Brain microvascular endothelial cell (primary cell): ENCODE measurements at regions not wholly inside any gene's neighbourhood (a gene's known extent, or its start where the extent isn't known, plus 50 kb on each side); places are given as distances from the start of the nearest gene placed in this dataset.

Experiments used
- DNase-seq: peaks from one replicate; pipeline ENCODE4 v3.0.0-alpha.2; 2020
- H3K27ac ChIP-seq: fragments of 250-450 bp; sonication (Bioruptor Pico); 2 replicates; pipeline ENCODE4 v1.5.1; 2020; ENCODE audit warnings: mild to moderate bottlenecking, moderate library complexity
- H3K27me3 ChIP-seq: fragments of 250-450 bp; sonication (Bioruptor Pico); replicated peaks from 2 replicates; pipeline ENCODE4 v1.5.1; 2020; ENCODE audit warnings: mild to moderate bottlenecking
- H3K36me3 ChIP-seq: fragments of 250-450 bp; sonication (Bioruptor Pico); replicated peaks from 2 replicates; pipeline ENCODE4 v1.5.1; 2020; ENCODE audit warnings: mild to moderate bottlenecking
- H3K4me3 ChIP-seq: 2 replicates; pipeline ENCODE4 v1.5.1; 2011; ENCODE audit warnings: low read depth, mild to moderate bottlenecking, control low read depth, low read length, moderate library complexity
- in situ Hi-C: cut with HindIII; loops from 2 replicates; pipeline ENCODE4 v1.10.0; 2017; ENCODE audit warnings: low sequenced_read_pairs, low pct_ligation_motif_present
- TF ChIP-seq, protein P1 (sequence below): IDR thresholded peaks from 2 replicates; pipeline ENCODE4 v1.5.1; 2011; ENCODE audit warnings: low read depth, mild to moderate bottlenecking, moderate library complexity, low read length, control low read depth, inconsistent platforms; ENCODE audit errors: missing control alignments

DNA sequence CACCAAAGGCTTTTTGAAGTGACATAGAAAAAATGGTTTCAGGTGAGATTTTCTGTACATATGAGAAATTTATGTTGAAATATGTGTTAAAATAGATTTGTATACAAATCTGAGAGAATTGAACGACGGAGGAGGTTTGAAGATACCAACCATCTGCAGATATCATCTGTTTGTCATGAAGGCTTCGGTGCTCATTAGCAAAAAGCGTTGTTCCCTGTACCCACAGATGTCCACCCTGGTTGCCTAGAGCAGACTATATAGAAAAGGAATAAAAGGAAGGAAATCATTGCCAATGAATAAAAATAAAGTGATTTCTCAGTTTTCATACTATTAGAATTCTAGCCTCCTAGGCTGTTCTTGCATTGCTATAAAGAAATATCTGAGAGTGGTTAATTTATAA, 2262.8 kb upstream of the ACO1 start:
- Histone ChIP-seq H3K27me3 (no peaks in the 10 kb centered on the region), H3K36me3 (no peaks in the 10 kb centered on the region), H3K27ac (no peak overlapping the region), H3K4me3 (no peak overlapping the region)
- TF ChIP-seq, protein P1, sequence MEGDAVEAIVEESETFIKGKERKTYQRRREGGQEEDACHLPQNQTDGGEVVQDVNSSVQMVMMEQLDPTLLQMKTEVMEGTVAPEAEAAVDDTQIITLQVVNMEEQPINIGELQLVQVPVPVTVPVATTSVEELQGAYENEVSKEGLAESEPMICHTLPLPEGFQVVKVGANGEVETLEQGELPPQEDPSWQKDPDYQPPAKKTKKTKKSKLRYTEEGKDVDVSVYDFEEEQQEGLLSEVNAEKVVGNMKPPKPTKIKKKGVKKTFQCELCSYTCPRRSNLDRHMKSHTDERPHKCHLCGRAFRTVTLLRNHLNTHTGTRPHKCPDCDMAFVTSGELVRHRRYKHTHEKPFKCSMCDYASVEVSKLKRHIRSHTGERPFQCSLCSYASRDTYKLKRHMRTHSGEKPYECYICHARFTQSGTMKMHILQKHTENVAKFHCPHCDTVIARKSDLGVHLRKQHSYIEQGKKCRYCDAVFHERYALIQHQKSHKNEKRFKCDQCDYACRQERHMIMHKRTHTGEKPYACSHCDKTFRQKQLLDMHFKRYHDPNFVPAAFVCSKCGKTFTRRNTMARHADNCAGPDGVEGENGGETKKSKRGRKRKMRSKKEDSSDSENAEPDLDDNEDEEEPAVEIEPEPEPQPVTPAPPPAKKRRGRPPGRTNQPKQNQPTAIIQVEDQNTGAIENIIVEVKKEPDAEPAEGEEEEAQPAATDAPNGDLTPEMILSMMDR: no peak
- in situ Hi-C loops: no loop called here
- DNase-seq: no peak

DNA sequence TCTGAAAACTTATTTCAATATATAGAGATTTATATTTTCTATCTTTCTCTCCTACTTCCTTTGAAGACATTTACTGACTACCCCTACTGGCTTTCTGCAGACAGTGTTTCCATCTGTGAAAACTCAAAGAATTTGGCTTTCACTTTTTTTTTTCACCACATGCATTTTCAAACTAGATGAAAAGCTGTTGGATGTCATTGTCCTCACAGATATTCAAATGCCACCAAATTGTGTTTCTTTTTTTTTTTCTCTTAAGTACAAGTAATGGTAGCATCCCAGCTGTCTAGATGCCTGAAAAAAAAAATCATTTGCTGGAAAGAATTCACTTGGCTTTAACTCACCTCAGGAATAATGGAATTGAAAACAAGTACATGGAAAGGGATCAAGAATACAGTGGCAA, 2258.6 kb upstream of the ACO1 start:
- TF ChIP-seq, protein P1: no peak
- no peaks in the 10 kb centered on the region for H3K27me3 ChIP-seq
- no peak for DNase-seq
- H3K4me3 ChIP-seq: no peak overlapping the region
- H3K36me3 ChIP-seq: no peaks in the 10 kb centered on the region
- H3K27ac ChIP-seq: no peak overlapping the region
- in situ Hi-C loops: no loop called here

DNA sequence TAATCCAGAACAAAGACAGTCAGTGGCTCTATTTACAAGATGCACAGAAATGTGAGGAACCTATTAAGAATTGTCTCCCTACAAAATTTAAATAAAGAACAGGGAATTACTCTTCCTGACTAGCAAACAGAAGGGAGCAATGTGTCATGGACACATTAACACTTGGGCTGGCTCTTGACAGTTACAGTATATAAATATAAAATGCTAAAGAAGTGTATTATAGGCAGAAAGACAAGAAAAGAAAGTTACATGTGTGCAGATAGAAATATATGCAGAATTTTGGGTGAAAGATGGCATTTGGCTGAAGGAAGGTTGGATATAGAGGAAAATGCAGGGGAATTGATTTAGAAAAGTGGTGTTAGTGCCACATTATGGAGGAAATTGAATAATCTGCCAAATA, 2257.1 kb upstream of the ACO1 start:
- DNase-seq: no peak
- no peaks in the 10 kb centered on the region for H3K36me3 ChIP-seq

DNA sequence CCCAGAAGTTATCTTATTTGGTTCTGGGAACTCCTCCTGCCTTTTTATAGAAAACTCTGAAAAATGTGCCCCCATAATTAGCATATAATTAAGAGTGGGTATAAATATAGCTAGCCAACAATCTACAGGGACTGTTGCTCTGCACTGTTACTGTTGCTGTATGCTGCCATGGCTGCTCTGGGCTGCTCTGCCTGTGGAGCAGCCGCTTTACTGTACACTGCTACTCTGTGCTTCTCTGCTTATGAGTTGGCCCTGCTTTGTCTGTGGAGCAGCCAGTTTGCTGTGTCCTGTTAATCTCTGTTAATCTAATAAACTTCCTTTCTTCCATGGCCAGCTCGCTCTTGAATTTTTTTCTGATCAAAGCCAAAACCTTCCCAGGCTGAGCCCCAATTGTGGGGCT, 2244.0 kb upstream of the ACO1 start:
- Histone ChIP-seq H3K4me3 (no peak overlapping the region), H3K27me3 (no peaks in the 10 kb centered on the region), H3K36me3 (no peaks in the 10 kb centered on the region), H3K27ac (no peak overlapping the region)
- TF ChIP-seq, protein P1: no peak
- in situ Hi-C loops: no loop called here
- DNase-seq: no peak

More for the DNA sequence above, 2257.1 kb upstream of the ACO1 start:
- Histone ChIP-seq H3K4me3 (no peak overlapping the region), H3K27me3 (no peaks in the 10 kb centered on the region), H3K27ac (no peak overlapping the region)
- in situ Hi-C loops: no loop called here
- TF ChIP-seq, protein P1: no peak

DNA sequence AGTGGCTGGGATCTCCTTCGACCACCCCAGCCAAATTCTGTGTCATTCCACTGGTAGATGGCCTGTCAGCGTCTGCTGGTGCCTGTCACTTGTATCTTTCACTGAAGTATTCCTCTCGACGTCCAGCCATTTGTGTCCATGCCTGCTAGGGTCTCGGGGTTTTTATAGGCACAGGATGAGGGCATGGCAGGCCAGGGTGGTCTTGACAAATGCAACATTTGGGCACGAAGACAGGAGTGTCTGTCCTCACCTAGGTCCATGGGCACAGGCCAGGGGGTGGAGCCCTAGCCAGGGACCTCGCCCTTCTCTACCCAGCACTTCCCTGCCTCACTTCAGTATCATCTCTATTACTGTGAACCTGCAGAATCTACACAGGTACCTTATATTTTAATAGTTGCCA, 2223.9 kb upstream of the ACO1 start:
- in situ Hi-C loops: no loop called here
- Histone ChIP-seq H3K27me3 (no peaks in the 10 kb centered on the region), H3K36me3 (no peaks in the 10 kb centered on the region), H3K27ac (no peak overlapping the region), H3K4me3 (no peak overlapping the region)
- no peak for DNase-seq
- TF ChIP-seq, protein P1: no peak

DNA sequence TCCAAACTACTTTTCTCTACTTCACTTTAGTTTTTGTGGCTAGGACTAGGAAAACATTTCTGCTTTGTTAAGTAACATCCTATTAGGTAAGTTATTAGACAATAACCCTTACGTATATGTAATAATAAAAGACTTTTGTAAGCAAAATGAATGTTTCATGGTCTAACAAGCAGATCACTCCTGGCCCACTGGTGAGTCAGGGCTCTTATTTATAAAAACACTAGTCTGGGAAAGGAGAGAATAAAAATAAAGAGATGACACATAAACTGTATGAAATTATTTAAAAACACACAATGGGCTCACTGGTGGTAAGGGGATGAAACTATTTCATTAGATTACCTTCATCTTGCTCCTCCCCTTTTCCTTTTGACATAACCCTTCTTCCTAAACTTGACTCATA, 2212.2 kb upstream of the ACO1 start:
- no peak overlapping the region for H3K4me3 ChIP-seq
- no peaks in the 10 kb centered on the region for H3K36me3 ChIP-seq
- TF ChIP-seq, protein P1: no peak
- no peak overlapping the region for H3K27ac ChIP-seq
- no peak for DNase-seq
- no peaks in the 10 kb centered on the region for H3K27me3 ChIP-seq
- in situ Hi-C loops: no loop called here
